H1 (cell line): ENCODE measurements at regions not wholly inside any gene's neighbourhood (a gene's known extent, or its start where the extent isn't known, plus 50 kb on each side); places are given as distances from the start of the nearest gene placed in this dataset.

Experiments used
- CTCF ChIA-PET: fragments of 300-600 bp; sonication (Branson Sonifier 250); formaldehyde crosslinking; loops from one replicate; lab custom pipeline; 2021; ENCODE audit not compliant: partially characterized antibody; lab: Charles Lee
- POLR2A ChIA-PET: fragments of 300-600 bp; sonication (Branson Sonifier 250); formaldehyde crosslinking; loops from one replicate; lab custom pipeline; 2021; ENCODE audit warnings: inconsistent platforms; ENCODE audit not compliant: partially characterized antibody; lab: Charles Lee
- DNase-seq, 2 experiments: peaks; one replicate each; pipeline versions ENCODE4 v3.0.0 to v3.0.0-alpha.2; 2010 to 2022; ENCODE audit warnings: low spot score in 2 of 2, low read depth in 1 of 2, mixed read lengths in 1 of 2
- FAIRE-seq: peaks from 2 replicates; lab custom pipeline; 2011; peaks lifted over from hg19 to GRCh38; lab: Jason Lieb, UNC
- H2AFZ ChIP-seq: 2 replicates; pipeline ENCODE4 v1.8.1; 2012; ENCODE audit warnings: low read length, inconsistent platforms
- H2AK5ac ChIP-seq: 2 replicates; pipeline ENCODE4 v1.6.1; 2013; ENCODE audit warnings: low read depth, low read length
- H2BK120ac ChIP-seq: replicated peaks from 2 replicates; pipeline ENCODE3; 2013; ENCODE audit warnings: low read depth, low read length, inconsistent platforms
- H2BK12ac ChIP-seq: 2 replicates; pipeline ENCODE4 v1.6.1; 2013; ENCODE audit warnings: low read depth, low read length
- H2BK15ac ChIP-seq: 2 replicates; pipeline ENCODE4 v1.6.1; 2013; ENCODE audit warnings: low read length
- H2BK20ac ChIP-seq: 2 replicates; pipeline ENCODE4 v1.6.1; 2013; ENCODE audit warnings: low read length
- H2BK5ac ChIP-seq: 2 replicates; pipeline ENCODE4 v1.6.1; 2013; ENCODE audit warnings: low read depth, low read length
- H3K14ac ChIP-seq: 2 replicates; pipeline ENCODE4 v1.6.1; 2013; ENCODE audit warnings: inconsistent platforms; ENCODE audit not compliant: insufficient read length
- H3K18ac ChIP-seq: 2 replicates; pipeline ENCODE4 v1.6.1; 2013; ENCODE audit warnings: low read length; ENCODE audit errors: extremely low read depth
- H3K23ac ChIP-seq: 2 replicates; pipeline ENCODE4 v1.6.1; 2013; ENCODE audit warnings: inconsistent platforms; ENCODE audit not compliant: insufficient read length
- H3K23me2 ChIP-seq: 2 replicates; pipeline ENCODE4 v1.6.1; 2013; ENCODE audit warnings: low read depth, low read length
- H3K27ac ChIP-seq: 2 replicates; pipeline ENCODE4 v1.6.1; 2011; ENCODE audit warnings: low read depth, low read length, inconsistent platforms
- H3K27me3 ChIP-seq, 4 experiments: replicated peaks in 1 of 4; 1 replicate in 1 of 4; 2 replicates in 3 of 4; pipeline versions ENCODE4 v1.6.1 to v1.8.1; 2011 to 2013; ENCODE audit warnings: low read length in 3 of 4, mild to moderate bottlenecking in 3 of 4, inconsistent platforms in 2 of 4, mixed read lengths in 2 of 4, moderate library complexity in 1 of 4; ENCODE audit not compliant: control insufficient read depth in 3 of 4, insufficient read depth in 3 of 4; ENCODE audit errors: extremely low read depth in 1 of 4
- H3K36me3 ChIP-seq, 4 experiments: 2 replicates each; pipeline versions ENCODE4 v1.6.1 to v1.8.1; 2011 to 2013; ENCODE audit warnings: mild to moderate bottlenecking in 4 of 4, low read length in 3 of 4, moderate library complexity in 2 of 4, control low read depth in 1 of 4, inconsistent platforms in 1 of 4; ENCODE audit not compliant: insufficient read depth in 4 of 4, control insufficient read depth in 2 of 4
- H3K4ac ChIP-seq: replicated peaks from 2 replicates; pipeline ENCODE3; 2013; ENCODE audit warnings: low read length, low read depth, mixed read lengths, inconsistent platforms; ENCODE audit not compliant: insufficient read length
- H3K4me1 ChIP-seq, 4 experiments: replicated peaks in 1 of 4; 1 replicate in 1 of 4; 2 replicates in 3 of 4; pipeline versions ENCODE4 v1.6.1 to v1.8.1; 2011 to 2013; ENCODE audit warnings: low read length in 3 of 4, inconsistent platforms in 2 of 4, mixed read lengths in 1 of 4; ENCODE audit not compliant: insufficient read depth in 4 of 4, control insufficient read depth in 3 of 4
- H3K4me2 ChIP-seq, 2 experiments: 2 replicates each; pipeline versions ENCODE4 v1.6.1 to v1.8.1; 2011 to 2013; ENCODE audit warnings: low read depth in 2 of 2, low read length in 2 of 2, control low read depth in 1 of 2, inconsistent platforms in 1 of 2, mild to moderate bottlenecking in 1 of 2; ENCODE audit not compliant: insufficient read depth in 1 of 2
- H3K4me3 ChIP-seq, 4 experiments: fragments of 200-600, 300-600 bp in 1 of 4; sonication (generic), shearing (Covaris generic), sonication (Bioruptor Twin) in 1 of 4; 2 replicates each; pipeline versions ENCODE4 v1.5.1 to v1.8.1; 2011 to 2016; ENCODE audit warnings: low read length in 4 of 4, low read depth in 3 of 4, control low read depth in 2 of 4, inconsistent platforms in 2 of 4, mild to moderate bottlenecking in 2 of 4, mixed read lengths in 1 of 4, moderate library complexity in 1 of 4; ENCODE audit not compliant: insufficient read depth in 2 of 4; ENCODE audit errors: extremely low read depth in 1 of 4
- H3K56ac ChIP-seq: replicated peaks from 2 replicates; pipeline ENCODE3; 2013; ENCODE audit warnings: low read depth, mild to moderate bottlenecking, mixed read lengths, low read length, inconsistent platforms; ENCODE audit not compliant: insufficient read length
- H3K79me1 ChIP-seq: 2 replicates; pipeline ENCODE4 v1.6.1; 2013; ENCODE audit warnings: low read depth, low read length, control low read depth
- H3K79me2 ChIP-seq, 2 experiments: 2 replicates each; pipeline versions ENCODE4 v1.6.1 to v1.8.1; 2012 to 2013; ENCODE audit warnings: low read length in 2 of 2, mild to moderate bottlenecking in 2 of 2, inconsistent platforms in 1 of 2; ENCODE audit not compliant: insufficient read depth in 2 of 2, control insufficient read depth in 1 of 2
- H3K9ac ChIP-seq, 4 experiments: replicated peaks in 1 of 4; 1 replicate in 1 of 4; 2 replicates in 3 of 4; pipeline versions ENCODE4 v1.6.1 to v1.8.1; 2011 to 2013; ENCODE audit warnings: low read depth in 3 of 4, low read length in 3 of 4, control low read depth in 2 of 4, mild to moderate bottlenecking in 2 of 4, moderate library complexity in 2 of 4, inconsistent platforms in 1 of 4; ENCODE audit errors: extremely low read depth in 1 of 4
- H3K9me3 ChIP-seq, 2 experiments: 2 replicates each; pipeline versions ENCODE4 v1.6.1 to v1.8.1; 2012 to 2013; ENCODE audit warnings: mild to moderate bottlenecking in 2 of 2, moderate library complexity in 2 of 2, control low read depth in 1 of 2, inconsistent platforms in 1 of 2, low read depth in 1 of 2, low read length in 1 of 2, mixed read lengths in 1 of 2; ENCODE audit not compliant: insufficient read depth in 2 of 2
- H4K20me1 ChIP-seq, 2 experiments: replicated peaks in 1 of 2; 2 replicates each; pipeline versions ENCODE3 to v1.8.1; 2011 to 2013; ENCODE audit warnings: inconsistent platforms in 2 of 2, low read length in 2 of 2, mild to moderate bottlenecking in 1 of 2; ENCODE audit not compliant: insufficient read depth in 2 of 2, control insufficient read depth in 1 of 2
- H4K5ac ChIP-seq: 2 replicates; pipeline ENCODE4 v1.6.1; 2013; ENCODE audit warnings: low read length, low read depth, mixed read lengths, inconsistent platforms; ENCODE audit not compliant: insufficient read length
- H4K8ac ChIP-seq: 2 replicates; pipeline ENCODE4 v1.8.0; 2013; ENCODE audit warnings: mild to moderate bottlenecking, moderate library complexity, low read length, inconsistent platforms; ENCODE audit not compliant: insufficient read depth; ENCODE audit errors: extremely low read depth
- H4K91ac ChIP-seq: replicated peaks from 2 replicates; pipeline ENCODE3; 2013; ENCODE audit warnings: low read length, mixed read lengths, inconsistent platforms; ENCODE audit not compliant: insufficient read length
- BACH1 ChIP-seq: IDR thresholded peaks from 2 replicates; pipeline ENCODE4 v1.6.1; 2012; ENCODE audit warnings: low read length, improper control_type of control experiment
- BCL11A ChIP-seq, 2 experiments: IDR thresholded peaks; one replicate each; pipeline ENCODE4 v1.6.1; 2011; ENCODE audit warnings: low read depth in 2 of 2, low read length in 2 of 2, mild to moderate bottlenecking in 2 of 2
- CREB1 ChIP-seq: IDR thresholded peaks from 2 replicates; pipeline ENCODE4 v1.6.1; 2012; ENCODE audit warnings: inconsistent platforms
- EZH2 ChIP-seq: fragments of 200-600 bp; sonication (generic); IDR thresholded peaks from 2 replicates; pipeline ENCODE4 v1.7.1; 2012; ENCODE audit warnings: low read depth, mild to moderate bottlenecking, moderate library complexity, low read length, inconsistent platforms; ENCODE audit not compliant: severe bottlenecking
- FOSL1 ChIP-seq: IDR thresholded peaks from 2 replicates; pipeline ENCODE4 v1.6.1; 2011; ENCODE audit warnings: mild to moderate bottlenecking, low read depth, low read length, moderate library complexity; ENCODE audit not compliant: insufficient read depth
- HDAC6 ChIP-seq: IDR thresholded peaks from one replicate; pipeline ENCODE4 v1.7.1; 2012; ENCODE audit warnings: low read depth, mild to moderate bottlenecking, inconsistent platforms, low read length, moderate library complexity
- KDM4A ChIP-seq: IDR thresholded peaks from one replicate; pipeline ENCODE4 v1.7.1; 2012; ENCODE audit warnings: low read depth, mild to moderate bottlenecking, moderate library complexity, low read length, inconsistent platforms; ENCODE audit not compliant: severe bottlenecking
- KDM5A ChIP-seq: fragments of 200-600 bp; IDR thresholded peaks from 2 replicates; pipeline ENCODE4 v1.7.1; 2012; ENCODE audit warnings: mild to moderate bottlenecking, low read length, inconsistent platforms, mixed read lengths
- MAFK ChIP-seq: IDR thresholded peaks from 2 replicates; pipeline ENCODE4 v1.6.1; 2012; ENCODE audit warnings: low read depth, mild to moderate bottlenecking, improper control_type of control experiment, low read length
- POLR2A ChIP-seq, 2 experiments: IDR thresholded peaks; 1 replicate in 1 of 2; 2 replicates in 1 of 2; pipeline ENCODE4 v1.6.1; 2011; ENCODE audit warnings: low read depth in 2 of 2, low read length in 2 of 2, mild to moderate bottlenecking in 2 of 2; ENCODE audit errors: control extremely low read depth in 1 of 2
- POU5F1 ChIP-seq: IDR thresholded peaks from 2 replicates; pipeline ENCODE4 v1.6.1; 2011; ENCODE audit warnings: low read depth, mild to moderate bottlenecking, low read length, moderate library complexity
- SAP30 ChIP-seq: fragments of 300-600 bp; sonication (generic); IDR thresholded peaks from 2 replicates; pipeline ENCODE4 v1.7.1; 2012; ENCODE audit warnings: low read length, moderate library complexity, mild to moderate bottlenecking, inconsistent platforms; ENCODE audit not compliant: insufficient read depth, insufficient replicate concordance
- SIN3A ChIP-seq, 2 experiments: IDR thresholded peaks in 1 of 2; conservative IDR thresholded peaks in 1 of 2; 2 replicates each; pipeline ENCODE4 v1.6.1; 2011 to 2012; ENCODE audit warnings: low read length in 2 of 2, improper control_type of control experiment in 1 of 2, low read depth in 1 of 2, mild to moderate bottlenecking in 1 of 2
- SIRT6 ChIP-seq: IDR thresholded peaks from one replicate; pipeline ENCODE4 v1.7.1; 2012; ENCODE audit warnings: low read length, inconsistent platforms
- SP4 ChIP-seq: IDR thresholded peaks from 2 replicates; pipeline ENCODE4 v1.6.1; 2012; ENCODE audit warnings: low read length, inconsistent platforms
- TEAD4 ChIP-seq: IDR thresholded peaks from 2 replicates; pipeline ENCODE4 v1.6.1; 2012; ENCODE audit warnings: low read depth, low read length, inconsistent platforms, mixed read lengths
- WGBS, 2 experiments: shearing (Covaris generic) in 1 of 2; methylation state at CpG; one replicate each; pipeline versions ENCODE4 v1.1.6 to v1.1.7; 2013 to 2015; ENCODE audit warnings: low lambda C conversion rate in 2 of 2, mixed read lengths in 2 of 2, inconsistent platforms in 1 of 2, low coverage in 1 of 2, missing lambda C conversion rate in 1 of 2; ENCODE audit not compliant: insufficient replicate concordance in 2 of 2, insufficient coverage in 1 of 2, insufficient read length in 1 of 2; ENCODE audit errors: extremely low coverage in 1 of 2, missing lambda C conversion rate in 1 of 2; 5-methylcytosine and 5-hydroxymethylcytosine counted together

GRCh38 chr2:225207471-225207870 lies 165.2 kb upstream of the DOCK10 start:
- H2AFZ ChIP-seq: no peak overlapping the region
- no peak overlapping the region for H4K8ac ChIP-seq
- no peak overlapping the region for H3K4me2 ChIP-seq
- H3K9me3 ChIP-seq: no peaks in the 10 kb centered on the region
- no peak for FAIRE-seq
- H3K23ac ChIP-seq: no peak overlapping the region
- no peak overlapping the region for H3K18ac ChIP-seq
- ChIA-PET POLR2A (no interaction called here), CTCF (no interaction called here)
- H3K4me1 ChIP-seq: no peaks in the 10 kb centered on the region
- no peak overlapping the region for H4K5ac ChIP-seq
- DNase-seq: no peak
- no peak overlapping the region for H2BK120ac ChIP-seq
- no peaks in the 10 kb centered on the region for H4K20me1 ChIP-seq
- H2BK12ac ChIP-seq: no peak overlapping the region
- no peak overlapping the region for H3K27ac ChIP-seq
- no peak overlapping the region for H2AK5ac ChIP-seq
- no peak overlapping the region for H3K4ac ChIP-seq
- H3K23me2 ChIP-seq: no peaks in the 10 kb centered on the region
- H3K27me3 ChIP-seq: no peaks in the 10 kb centered on the region
- peak overlapping the region in 1 of 4 experiments; percentile 8; a peak in 1 of 7 replicates for H3K9ac ChIP-seq
- no peak overlapping the region for H2BK20ac ChIP-seq
- H3K4me3 ChIP-seq: no peak overlapping the region
- H2BK5ac ChIP-seq: no peak overlapping the region
- no peak overlapping the region for H4K91ac ChIP-seq
- no peak overlapping the region for H3K14ac ChIP-seq
- H3K36me3 ChIP-seq: no peaks in the 10 kb centered on the region
- H2BK15ac ChIP-seq: no peak overlapping the region
- no peaks in the 10 kb centered on the region for H3K79me2 ChIP-seq
- no peaks in the 10 kb centered on the region for H3K79me1 ChIP-seq
- WGBS, 2 experiments: 96% methylated on average over 3 of the region's 3 CpGs; no CpG with 5 or more reads in 1 of the 2 experiments
- H3K56ac ChIP-seq: no peak overlapping the region
- TF ChIP-seq FOSL1: no peak
- no peak for TF ChIP-seq HDAC6
- TF ChIP-seq BACH1: no peak
- TF ChIP-seq BCL11A (IDR thresholded peaks at IDR 0.05; ENCODE audit: low read depth in 2 of 2, low read length in 2 of 2): no peak
- TF ChIP-seq MAFK: no peak
- no peak for TF ChIP-seq KDM4A
- no peak for TF ChIP-seq CREB1
- no peak for TF ChIP-seq EZH2
- TF ChIP-seq SP4: no peak
- TF ChIP-seq TEAD4: no peak
- no peak for TF ChIP-seq SIN3A (conservative IDR thresholded peaks at IDR 0.05 in 1 of 2, IDR thresholded peaks at IDR 0.05 in 1 of 2; ENCODE audit: low read depth in 1 of 2, low read length in 2 of 2)
- no peak for TF ChIP-seq KDM5A
- TF ChIP-seq POLR2A (IDR thresholded peaks at IDR 0.05; ENCODE audit: control extremely low read depth in 1 of 2, low read depth in 2 of 2, low read length in 2 of 2): no peak
- no peak for TF ChIP-seq SAP30
- no peak for TF ChIP-seq SIRT6
- no peak for TF ChIP-seq POU5F1
